PFSK-1 (cell line): ENCODE measurements at regions not wholly inside any gene's neighbourhood (a gene's known extent, or its start where the extent isn't known, plus 50 kb on each side); places are given as distances from the start of the nearest gene placed in this dataset.

Experiments
- FOXP2 ChIP-seq: optimal IDR thresholded peaks from 2 replicates; pipeline ENCODE3; 2011; ENCODE audit warnings: borderline replicate concordance, control low read depth, inconsistent platforms; ENCODE audit not compliant: insufficient read depth; ENCODE audit errors: extremely low read length, extremely low read depth
- POLR2AphosphoS5 ChIP-seq: IDR thresholded peaks from 2 replicates; pipeline ENCODE4 v1.6.1; 2012; ENCODE audit warnings: low read depth, mild to moderate bottlenecking, control low read depth, low read length, moderate library complexity
- REST ChIP-seq, 2 experiments: IDR thresholded peaks; 2 replicates each; pipeline versions ENCODE4 v1.6.1 to v1.8.0; 2011 to 2012; ENCODE audit warnings: low read depth in 2 of 2, low read length in 2 of 2, control low read depth in 1 of 2, inconsistent platforms in 1 of 2, mild to moderate bottlenecking in 1 of 2, moderate library complexity in 1 of 2; ENCODE audit not compliant: insufficient read depth in 1 of 2
- SIN3A ChIP-seq: IDR thresholded peaks from 2 replicates; pipeline ENCODE4 v1.6.1; 2012; ENCODE audit warnings: mild to moderate bottlenecking, low read length, moderate library complexity, borderline replicate concordance; ENCODE audit not compliant: insufficient read depth
- TAF1 ChIP-seq: IDR thresholded peaks from 2 replicates; pipeline ENCODE4 v1.6.1; 2012; ENCODE audit warnings: low read length, control low read depth, borderline replicate concordance; ENCODE audit not compliant: insufficient read depth

GRCh38 chr16:56022818-56023217 lies 147.6 kb upstream of the CES5A start:
- TF ChIP-seq POLR2AphosphoS5 (no peak), FOXP2 (no peak), SIN3A (no peak), REST (IDR thresholded peaks at IDR 0.05; ENCODE audit: insufficient read depth in 1 of 2, low read depth in 2 of 2, low read length in 2 of 2) (no peak), TAF1 (no peak)

GRCh38 chr16:56019274-56019673 lies 144.1 kb upstream of the CES5A start:
- TF ChIP-seq SIN3A (no peak), REST (IDR thresholded peaks at IDR 0.05; ENCODE audit: insufficient read depth in 1 of 2, low read depth in 2 of 2, low read length in 2 of 2) (no peak), TAF1 (no peak), FOXP2 (no peak), POLR2AphosphoS5 (no peak)

GRCh38 chr16:56013962-56014552 lies 138.9 kb upstream of the CES5A start:
- TF ChIP-seq FOXP2 = no peak
- no peak for TF ChIP-seq SIN3A
- TF ChIP-seq TAF1 = no peak
- TF ChIP-seq POLR2AphosphoS5 = no peak
- TF ChIP-seq REST (IDR thresholded peaks at IDR 0.05; ENCODE audit: insufficient read depth in 1 of 2, low read depth in 2 of 2, low read length in 2 of 2) = peak; percentile 93 to 98

- TF ChIP-seq TAF1 = no peak
Measured at GRCh38 chr16:56012482-56012811, 137.3 kb upstream of the CES5A start.

- TF ChIP-seq FOXP2 (no peak), POLR2AphosphoS5 (no peak), TAF1 (no peak), REST (IDR thresholded peaks at IDR 0.05; ENCODE audit: insufficient read depth in 1 of 2, low read depth in 2 of 2, low read length in 2 of 2) (no peak), SIN3A (no peak)
Measured at GRCh38 chr16:56011808-56012481, 136.8 kb upstream of the CES5A start.
